Adrenal gland (tissue), 5 donors: ENCODE measurements at regions not wholly inside any gene's neighbourhood (a gene's known extent, or its start where the extent isn't known, plus 50 kb on each side); places are given as distances from the start of the nearest gene placed in this dataset.

Experiments
- CTCF ChIP-seq, 6 experiments: fragments of 450-650 bp in 4 of 6; fragments of 200-600 bp in 2 of 6; sonication (generic) in 1 of 6; IDR thresholded peaks; 1 replicate in 5 of 6; 2 replicates in 1 of 6; pipeline versions ENCODE4 v1.5.1 to v1.8.0; 2016 to 2021; ENCODE audit warnings: antibody characterized with exemption in 6 of 6, mild to moderate bottlenecking in 2 of 6, moderate library complexity in 1 of 6
- POLR2A ChIP-seq, 2 donors: fragments of 450-650 bp; IDR thresholded peaks; one replicate each; pipeline ENCODE4 v1.6.1; 2017; ENCODE audit warnings: antibody characterized with exemption in 2 of 2, mild to moderate bottlenecking in 2 of 2, moderate library complexity in 1 of 2
- donor health status: DM: no; HTN: no; CAD: no.

GRCh38 chr4:96264941-96265463, 425.1 kb downstream of the PDHA2 start:
- TF ChIP-seq CTCF (IDR thresholded peaks at IDR 0.05) (no peak), POLR2A (IDR thresholded peaks at IDR 0.05) (no peak)
